ENCODE measurements at regions not wholly inside any gene's neighbourhood (a gene's known extent, or its start where the extent isn't known, plus 50 kb on each side); places are given as distances from the start of the nearest gene placed in this dataset.

DNA sequence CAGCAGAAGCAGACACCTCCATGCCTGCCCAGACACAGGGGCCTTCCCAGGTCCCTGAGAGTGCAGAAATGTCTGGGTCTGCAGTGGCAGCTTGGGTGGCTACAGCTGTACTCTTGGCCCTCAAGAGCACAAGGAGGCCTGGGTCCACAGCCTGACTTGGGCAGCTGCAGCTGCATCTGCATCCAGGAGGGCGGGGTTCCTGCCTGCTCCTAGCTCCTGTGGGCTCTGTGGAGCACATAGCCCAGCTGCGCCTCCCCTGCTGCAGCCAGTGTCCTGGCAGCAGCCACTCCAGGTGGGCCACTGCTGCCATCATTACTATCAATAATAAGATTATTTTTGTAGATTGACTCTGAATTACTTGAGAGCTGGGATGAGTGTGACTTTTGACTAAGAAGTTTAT is 162.0 kb upstream of the PTCH1 start:
- DNase-seq (ENCODE audit: insufficient read length, low spot score) (no peak), FAIRE-seq (no peak)
- TF ChIP-seq POLR2A (IDR thresholded peaks at IDR 0.05; ENCODE audit: low read depth, low read length), result no peak

- no peak for DNase-seq (ENCODE audit: insufficient read length, low spot score)
- no peak for FAIRE-seq
- no peak for TF ChIP-seq POLR2A (IDR thresholded peaks at IDR 0.05; ENCODE audit: low read depth, low read length)
These were observed 153.4 kb upstream of the PTCH1 start for GRCh38 chr9:95670122-95670521.

- no peak for DNase-seq (ENCODE audit: insufficient read length, low spot score)
- FAIRE-seq, result no peak
- TF ChIP-seq POLR2A (IDR thresholded peaks at IDR 0.05; ENCODE audit: low read depth, low read length), result no peak
These were observed 152.5 kb upstream of the PTCH1 start for GRCh38 chr9:95669253-95669652.

- FAIRE-seq, result no peak
- no peak for DNase-seq (ENCODE audit: insufficient read length, low spot score)
- TF ChIP-seq POLR2A (IDR thresholded peaks at IDR 0.05; ENCODE audit: low read depth, low read length), result no peak
These were observed 151.0 kb upstream of the PTCH1 start for GRCh38 chr9:95667789-95668188.

GRCh38 chr9:95666785-95667155 is 150.0 kb upstream of the PTCH1 start:
- FAIRE-seq, result no peak
- no peak for TF ChIP-seq POLR2A (IDR thresholded peaks at IDR 0.05; ENCODE audit: low read depth, low read length)
- DNase-seq (ENCODE audit: insufficient read length, low spot score), result no peak

- FAIRE-seq (no peak), DNase-seq (ENCODE audit: insufficient read length, low spot score) (no peak)
- TF ChIP-seq POLR2A (IDR thresholded peaks at IDR 0.05; ENCODE audit: low read depth, low read length), result no peak
These were observed 149.5 kb upstream of the PTCH1 start for GRCh38 chr9:95666096-95666784.

DNA sequence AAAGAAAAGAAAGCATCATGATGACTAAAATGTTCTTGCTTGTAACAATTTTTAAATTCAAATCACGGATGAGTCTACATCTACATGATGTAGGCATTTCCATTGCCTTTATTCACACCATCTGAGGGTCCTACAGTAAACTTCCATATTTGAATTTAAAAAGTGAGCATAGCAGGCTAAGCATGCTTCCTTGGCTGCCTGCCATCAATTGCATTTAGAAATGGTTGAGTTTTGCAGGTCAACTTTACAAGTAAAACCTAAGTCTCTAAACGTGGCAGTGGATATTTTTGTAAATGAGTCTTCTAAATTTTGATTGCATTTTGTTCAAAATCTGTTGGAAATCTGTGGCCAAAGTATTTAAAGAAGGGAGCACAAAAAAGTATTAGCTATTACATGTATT is 136.5 kb upstream of the PTCH1 start:
- FAIRE-seq (no peak), DNase-seq (ENCODE audit: insufficient read length, low spot score) (no peak)
- TF ChIP-seq POLR2A (IDR thresholded peaks at IDR 0.05; ENCODE audit: low read depth, low read length), result no peak

DNA sequence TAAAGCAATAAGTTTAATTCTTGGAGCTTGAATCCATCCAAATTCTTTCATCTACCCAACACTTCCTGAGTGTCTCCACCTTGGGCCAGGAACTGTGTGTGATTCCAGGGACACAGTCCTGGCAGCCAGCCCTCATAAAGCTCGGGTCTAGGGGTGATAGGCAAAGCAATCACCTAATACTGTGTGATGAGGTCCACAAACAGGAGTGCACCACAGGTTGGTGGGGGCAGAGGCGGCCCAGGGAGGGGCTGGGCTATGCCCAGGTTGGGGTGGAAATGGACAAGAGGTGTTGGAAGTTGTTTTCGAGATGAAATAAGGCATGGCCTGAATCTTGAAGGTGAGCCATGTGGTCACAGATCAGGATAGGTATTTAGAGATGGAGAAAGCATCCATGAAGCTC is 133.9 kb upstream of the PTCH1 start:
- TF ChIP-seq POLR2A (IDR thresholded peaks at IDR 0.05; ENCODE audit: low read depth, low read length), result no peak
- no peak for DNase-seq (ENCODE audit: insufficient read length, low spot score)
- FAIRE-seq, result no peak

DNA sequence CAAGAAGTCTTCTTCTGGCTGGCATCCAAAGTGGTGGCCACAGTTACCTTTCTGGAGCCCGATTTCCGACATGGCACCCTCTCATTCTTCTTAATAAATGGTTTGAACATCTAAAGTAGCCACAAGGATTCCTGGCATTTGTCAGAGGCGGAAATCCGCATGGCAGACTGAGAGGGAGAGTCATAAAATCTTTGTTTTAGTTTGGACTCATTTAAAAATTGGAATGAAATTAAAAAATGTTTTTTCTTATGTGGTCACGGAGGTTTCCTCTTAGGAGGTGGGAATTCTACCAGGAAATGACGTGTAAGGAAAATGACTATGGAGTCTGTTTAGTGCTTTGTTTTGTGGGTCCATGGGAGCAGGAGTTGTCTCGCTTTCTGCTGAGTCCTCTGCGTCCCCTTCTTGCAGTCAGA is 133.0 kb upstream of the PTCH1 start:
- DNase-seq (ENCODE audit: insufficient read length, low spot score) (no peak), FAIRE-seq (no peak)
- TF ChIP-seq POLR2A (IDR thresholded peaks at IDR 0.05; ENCODE audit: low read depth, low read length), result peak; percentile 19; the same call in 1 of the 2 replicates

GRCh38 chr9:95648225-95648624 is 131.5 kb upstream of the PTCH1 start:
- no peak for TF ChIP-seq POLR2A (IDR thresholded peaks at IDR 0.05; ENCODE audit: low read depth, low read length)
- DNase-seq (ENCODE audit: insufficient read length, low spot score), result no peak
- no peak for FAIRE-seq

DNA sequence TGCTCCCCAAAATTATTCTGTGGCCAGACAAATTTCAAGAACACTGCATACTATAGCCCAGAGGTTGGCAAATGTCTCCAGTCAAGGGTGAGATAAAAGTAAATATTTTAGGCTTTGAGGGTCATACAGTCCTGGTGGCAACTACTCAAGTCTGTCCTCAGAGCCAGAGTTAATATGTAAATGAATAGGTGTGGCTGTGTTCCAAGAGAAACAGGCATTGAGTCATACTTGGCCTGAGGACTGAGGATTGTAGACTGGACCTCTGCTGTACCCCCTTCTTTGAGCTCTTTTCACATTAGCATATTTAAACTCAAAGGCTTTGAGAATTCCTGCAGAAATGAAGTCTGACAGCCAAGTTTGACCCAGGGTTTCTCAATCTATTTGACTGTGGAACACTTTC is 129.2 kb upstream of the PTCH1 start:
- no peak for FAIRE-seq
- no peak for TF ChIP-seq POLR2A (IDR thresholded peaks at IDR 0.05; ENCODE audit: low read depth, low read length)
- DNase-seq (ENCODE audit: insufficient read length, low spot score), result no peak

GRCh38 chr9:95645579-95645978 is 128.8 kb upstream of the PTCH1 start:
- no peak for FAIRE-seq
- TF ChIP-seq POLR2A (IDR thresholded peaks at IDR 0.05; ENCODE audit: low read depth, low read length), result no peak
- no peak for DNase-seq (ENCODE audit: insufficient read length, low spot score)

GRCh38 chr9:95644377-95644776 is 127.6 kb upstream of the PTCH1 start:
- DNase-seq (ENCODE audit: insufficient read length, low spot score), result no peak

DNA sequence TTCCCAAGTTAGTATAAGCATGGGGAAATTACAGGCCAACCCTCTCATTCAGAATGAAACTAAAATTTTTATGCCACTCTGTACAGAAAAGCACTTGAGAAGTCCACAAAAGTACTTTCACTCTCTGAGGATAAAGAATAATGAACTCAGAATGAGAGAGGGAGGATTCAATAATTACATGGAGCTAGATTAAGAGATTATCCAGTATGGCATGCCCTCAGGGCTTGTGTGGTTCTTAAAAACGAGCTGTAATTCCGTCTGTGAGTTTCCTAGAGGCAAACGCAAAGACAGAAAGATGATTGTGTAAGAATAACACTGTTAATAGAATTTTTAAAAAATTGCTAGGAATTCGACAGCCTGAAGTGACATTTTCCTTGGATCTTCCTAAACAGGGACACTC is 126.8 kb upstream of the PTCH1 start:
- DNase-seq (ENCODE audit: insufficient read length, low spot score) (no peak), FAIRE-seq (no peak)
- TF ChIP-seq POLR2A (IDR thresholded peaks at IDR 0.05; ENCODE audit: low read depth, low read length), result no peak

More at GRCh38 chr9:95644377-95644776, 127.6 kb upstream of the PTCH1 start:
- TF ChIP-seq POLR2A (IDR thresholded peaks at IDR 0.05; ENCODE audit: low read depth, low read length), result no peak
- FAIRE-seq, result no peak

- TF ChIP-seq POLR2A (IDR thresholded peaks at IDR 0.05; ENCODE audit: low read depth, low read length), result no peak
- DNase-seq (ENCODE audit: insufficient read length, low spot score) (no peak), FAIRE-seq (no peak)
These were observed 125.4 kb upstream of the PTCH1 start for GRCh38 chr9:95642189-95642588.

DNA sequence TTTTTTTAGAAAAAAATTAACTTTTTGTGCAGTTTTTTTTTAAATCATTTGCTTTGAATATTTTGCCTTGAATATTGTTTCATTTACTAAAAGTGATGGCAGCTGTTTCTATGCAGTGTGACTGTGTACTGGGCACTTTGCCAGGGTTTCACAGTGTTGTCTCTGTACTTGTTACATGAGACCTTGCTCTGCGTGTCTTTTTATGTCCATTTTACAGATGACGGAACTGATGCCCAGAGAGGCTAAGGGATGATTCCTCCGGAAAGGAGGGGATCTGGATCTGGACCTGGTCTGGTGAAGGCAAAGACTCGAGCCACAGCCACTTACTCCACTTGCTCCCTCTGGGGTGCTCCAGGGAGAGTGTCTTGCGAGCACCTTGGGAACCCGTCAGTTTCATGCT is 124.8 kb upstream of the PTCH1 start:
- no peak for FAIRE-seq
- TF ChIP-seq POLR2A (IDR thresholded peaks at IDR 0.05; ENCODE audit: low read depth, low read length), result no peak
- DNase-seq (ENCODE audit: insufficient read length, low spot score), result no peak

All from H54 (cell line).